Activated CD4-positive, alpha-beta memory T cell treated with anti-CD3 and anti-CD28 coated beads for 36 hours (primary cell): ENCODE measurements at regions not wholly inside any gene's neighbourhood (a gene's known extent, or its start where the extent isn't known, plus 50 kb on each side); places are given as distances from the start of the nearest gene placed in this dataset.

Source experiments
- CTCF ChIA-PET: fragments of 350-600 bp; sonication (Branson Sonifier 250); formaldehyde crosslinking; loops from one replicate; lab custom pipeline; 2021; ENCODE audit warnings: antibody characterized with exemption, inconsistent platforms; lab: Charles Lee
- POLR2A ChIA-PET: fragments of 350-600 bp; sonication (Branson Sonifier 250); formaldehyde crosslinking; loops from one replicate; lab custom pipeline; 2021; ENCODE audit warnings: antibody characterized with exemption; lab: Charles Lee
- DNase-seq: peaks from one replicate; pipeline ENCODE4 v3.0.0-alpha.2; 2020
- H3K27ac Mint-ChIP-seq: one replicate; pipeline ENCODE4 v1.8.0; 2021; ENCODE audit warnings: mixed read lengths
- H3K27me3 Mint-ChIP-seq: one replicate; pipeline ENCODE4 v1.8.0; 2021; ENCODE audit warnings: mixed read lengths
- H3K36me3 Mint-ChIP-seq: one replicate; pipeline ENCODE4 v1.8.0; 2021; ENCODE audit warnings: mixed read lengths
- H3K4me1 Mint-ChIP-seq: one replicate; pipeline ENCODE4 v1.8.0; 2021; ENCODE audit warnings: low read depth, mixed read lengths
- H3K4me3 Mint-ChIP-seq: one replicate; pipeline ENCODE4 v1.8.0; 2021; ENCODE audit warnings: mild to moderate bottlenecking, mixed read lengths
- H3K9me3 Mint-ChIP-seq: one replicate; pipeline ENCODE4 v1.8.0; 2021; ENCODE audit warnings: mixed read lengths
- intact Hi-C: fragments of 100-400 bp; cut with micrococcal nuclease; formaldehyde crosslinking; loops from one replicate; pipeline ENCODE4 v1.15.1; 2023

- H3K4me3 Mint-ChIP-seq = no peak overlapping the region
- H3K27me3 Mint-ChIP-seq = peaks cover 16% of the 10 kb centered on the region
- ChIA-PET POLR2A (no interaction called here), CTCF (interaction anchor here (1.3 to 2.0 kb wide), 2 partner anchors 152 to 340 kb away, joined by 5 read pairs; no protein-coding TSS in a partner anchor)
- no peaks in the 10 kb centered on the region for H3K36me3 Mint-ChIP-seq
- no peak overlapping the region for H3K27ac Mint-ChIP-seq
- no peaks in the 10 kb centered on the region for H3K9me3 Mint-ChIP-seq
- DNase-seq = no peak
- no peaks in the 10 kb centered on the region for H3K4me1 Mint-ChIP-seq
- intact Hi-C loops = no loop called here
These were observed 180.9 kb upstream of the DTNBP1 start for GRCh38 chr6:15843764-15844163.

GRCh38 chr6:15843226-15843625 lies 180.4 kb upstream of the DTNBP1 start:
- DNase-seq = no peak
- H3K27me3 Mint-ChIP-seq = peaks cover 16% of the 10 kb centered on the region
- H3K36me3 Mint-ChIP-seq = no peaks in the 10 kb centered on the region
- no peaks in the 10 kb centered on the region for H3K4me1 Mint-ChIP-seq
- CTCF ChIA-PET = interaction anchor here (0.6 to 2.0 kb wide), 2 partner anchors 152 to 293 kb away, joined by 3 to 5 read pairs; no protein-coding TSS in a partner anchor
- H3K9me3 Mint-ChIP-seq = no peaks in the 10 kb centered on the region
- POLR2A ChIA-PET = no interaction called here
- no peak overlapping the region for H3K4me3 Mint-ChIP-seq
- no peak overlapping the region for H3K27ac Mint-ChIP-seq
- intact Hi-C loops = no loop called here

GRCh38 chr6:15842727-15843117 lies 179.9 kb upstream of the DTNBP1 start:
- H3K27me3 Mint-ChIP-seq = peaks cover 16% of the 10 kb centered on the region
- DNase-seq = no peak
- H3K4me3 Mint-ChIP-seq = no peak overlapping the region
- ChIA-PET POLR2A (no interaction called here), CTCF (interaction anchor here (0.6 to 2.0 kb wide), 2 partner anchors 151 to 294 kb away, joined by 3 to 5 read pairs; no protein-coding TSS in a partner anchor)
- intact Hi-C loops = no loop called here
- H3K4me1 Mint-ChIP-seq = peaks cover under 1% of the 10 kb centered on the region
- no peak overlapping the region for H3K27ac Mint-ChIP-seq
- no peaks in the 10 kb centered on the region for H3K36me3 Mint-ChIP-seq
- no peaks in the 10 kb centered on the region for H3K9me3 Mint-ChIP-seq

- H3K9me3 Mint-ChIP-seq = no peaks in the 10 kb centered on the region
- intact Hi-C loops = no loop called here
- H3K27me3 Mint-ChIP-seq = peaks cover 16% of the 10 kb centered on the region
- H3K4me3 Mint-ChIP-seq = no peak overlapping the region
- CTCF ChIA-PET = interaction anchor here (2.0 kb wide), 1 partner anchor 151 kb away, joined by 5 read pairs; no protein-coding TSS in a partner anchor
- POLR2A ChIA-PET = no interaction called here
- no peak for DNase-seq
- no peak overlapping the region for H3K27ac Mint-ChIP-seq
- no peaks in the 10 kb centered on the region for H3K36me3 Mint-ChIP-seq
- peaks cover 4% of the 10 kb centered on the region for H3K4me1 Mint-ChIP-seq
These were observed 179.3 kb upstream of the DTNBP1 start for GRCh38 chr6:15841937-15842726.

GRCh38 chr6:15839969-15840541 lies 177.2 kb upstream of the DTNBP1 start:
- Mint-ChIP-seq H3K4me3 (no peak overlapping the region), H3K36me3 (no peaks in the 10 kb centered on the region), H3K9me3 (no peaks in the 10 kb centered on the region), H3K27ac (no peak overlapping the region), H3K4me1 (peaks cover 6% of the 10 kb centered on the region), H3K27me3 (peaks cover 21% of the 10 kb centered on the region)
- intact Hi-C loops = no loop called here
- POLR2A ChIA-PET = interaction anchor here (0.6 kb wide), 1 partner anchor 140 kb away, joined by 3 read pairs; no protein-coding TSS in a partner anchor
- DNase-seq = no peak
- CTCF ChIA-PET = no interaction called here

- Mint-ChIP-seq H3K27me3 (peaks cover 18% of the 10 kb centered on the region), H3K9me3 (no peaks in the 10 kb centered on the region), H3K36me3 (no peaks in the 10 kb centered on the region), H3K4me3 (no peak overlapping the region), H3K27ac (no peak overlapping the region), H3K4me1 (peaks cover 6% of the 10 kb centered on the region)
- CTCF ChIA-PET = no interaction called here
- POLR2A ChIA-PET = no interaction called here
- intact Hi-C loops = loop anchor here (2.0 kb wide), 1 partner anchor 40 kb away; no protein-coding TSS in a partner anchor
- no peak for DNase-seq
These were observed 174.4 kb upstream of the DTNBP1 start for GRCh38 chr6:15837205-15837604.

GRCh38 chr6:15832841-15833240 lies 170.0 kb upstream of the DTNBP1 start:
- Mint-ChIP-seq H3K4me1 (peaks cover 6% of the 10 kb centered on the region), H3K27ac (no peak overlapping the region), H3K36me3 (no peaks in the 10 kb centered on the region), H3K9me3 (no peaks in the 10 kb centered on the region), H3K27me3 (peaks cover 5% of the 10 kb centered on the region), H3K4me3 (no peak overlapping the region)
- intact Hi-C loops = no loop called here
- ChIA-PET CTCF (interaction anchor here (1.1 to 1.4 kb wide), 2 partner anchors 29 to 141 kb away, joined by 3 read pairs; no protein-coding TSS in a partner anchor), POLR2A (no interaction called here)
- DNase-seq = no peak

GRCh38 chr6:15829156-15829555 lies 166.3 kb upstream of the DTNBP1 start:
- Mint-ChIP-seq H3K27me3 (peaks cover 11% of the 10 kb centered on the region), H3K36me3 (no peaks in the 10 kb centered on the region), H3K4me1 (no peaks in the 10 kb centered on the region), H3K27ac (no peak overlapping the region), H3K4me3 (no peak overlapping the region), H3K9me3 (no peaks in the 10 kb centered on the region)
- ChIA-PET POLR2A (no interaction called here), CTCF (no interaction called here)
- no peak for DNase-seq
- intact Hi-C loops = no loop called here

GRCh38 chr6:15827496-15828255 lies 164.8 kb upstream of the DTNBP1 start:
- POLR2A ChIA-PET = no interaction called here
- Mint-ChIP-seq H3K27me3 (peaks cover 15% of the 10 kb centered on the region), H3K4me3 (no peak overlapping the region), H3K27ac (no peak overlapping the region), H3K36me3 (no peaks in the 10 kb centered on the region), H3K4me1 (no peaks in the 10 kb centered on the region), H3K9me3 (no peaks in the 10 kb centered on the region)
- CTCF ChIA-PET = no interaction called here
- intact Hi-C loops = no loop called here
- DNase-seq = no peak

- Mint-ChIP-seq H3K4me1 (no peaks in the 10 kb centered on the region), H3K4me3 (no peak overlapping the region), H3K27me3 (peaks cover 17% of the 10 kb centered on the region), H3K9me3 (no peaks in the 10 kb centered on the region), H3K36me3 (no peaks in the 10 kb centered on the region), H3K27ac (no peak overlapping the region)
- POLR2A ChIA-PET = no interaction called here
- CTCF ChIA-PET = no interaction called here
- no peak for DNase-seq
- intact Hi-C loops = no loop called here
These were observed 164.0 kb upstream of the DTNBP1 start for GRCh38 chr6:15826814-15827318.

- POLR2A ChIA-PET = no interaction called here
- Mint-ChIP-seq H3K27ac (no peak overlapping the region), H3K4me1 (no peaks in the 10 kb centered on the region), H3K9me3 (no peaks in the 10 kb centered on the region), H3K27me3 (peaks cover 24% of the 10 kb centered on the region), H3K4me3 (no peak overlapping the region), H3K36me3 (no peaks in the 10 kb centered on the region)
- no peak for DNase-seq
- CTCF ChIA-PET = no interaction called here
- intact Hi-C loops = no loop called here
These were observed 162.6 kb upstream of the DTNBP1 start for GRCh38 chr6:15825332-15825930.
